ENCODE measurements at regions not wholly inside any gene's neighbourhood (a gene's known extent, or its start where the extent isn't known, plus 50 kb on each side); places are given as distances from the start of the nearest gene placed in this dataset.

GRCh38 chr20:58162986-58163385 lies 65.5 kb downstream of the ANKRD60 start:
- Histone ChIP-seq H3K36me3 (ENCODE audit: insufficient read depth, low read length, poor library complexity, severe bottlenecking) (no peaks in the 10 kb centered on the region), H3K9me3 (ENCODE audit: low read depth, low read length, poor library complexity, severe bottlenecking) (no peaks in the 10 kb centered on the region), H3K4me3 (ENCODE audit: low read depth, low read length, poor library complexity, severe bottlenecking) (no peak overlapping the region), H3K4me1 (ENCODE audit: insufficient read depth, low read length, poor library complexity, severe bottlenecking) (no peaks in the 10 kb centered on the region), H3K27me3 (replicated peaks; ENCODE audit: insufficient read depth, low read depth, low read length, poor library complexity) (no peaks in the 10 kb centered on the region), H3K27ac (ENCODE audit: low read depth, low read length, poor library complexity, severe bottlenecking) (no peak overlapping the region)
- no peak for DNase-seq (ENCODE audit: low spot score)
- ChIA-PET CTCF (no interaction called here), POLR2A (ENCODE audit: low non-redundant PET) (no interaction called here)
- intact Hi-C loops (cut with micrococcal nuclease; ENCODE audit: unreplicated experiment): no loop called here
- TF ChIP-seq EZH2 (IDR thresholded peaks at IDR 0.05; ENCODE audit: borderline replicate concordance, low read depth, low read length, poor library complexity, severe bottlenecking) (no peak), CTCF (conservative IDR thresholded peaks at IDR 0.05; ENCODE audit: low read depth, low read length) (no peak)
- BruUV-seq (replicated peaks): no TSS peak

- Histone ChIP-seq H3K36me3 (ENCODE audit: insufficient read depth, low read length, poor library complexity, severe bottlenecking) (no peaks in the 10 kb centered on the region), H3K9me3 (ENCODE audit: low read depth, low read length, poor library complexity, severe bottlenecking) (no peaks in the 10 kb centered on the region), H3K27ac (ENCODE audit: low read depth, low read length, poor library complexity, severe bottlenecking) (no peak overlapping the region), H3K4me3 (ENCODE audit: low read depth, low read length, poor library complexity, severe bottlenecking) (no peak overlapping the region), H3K4me1 (ENCODE audit: insufficient read depth, low read length, poor library complexity, severe bottlenecking) (no peaks in the 10 kb centered on the region), H3K27me3 (replicated peaks; ENCODE audit: insufficient read depth, low read depth, low read length, poor library complexity) (no peaks in the 10 kb centered on the region)
- no peak for DNase-seq (ENCODE audit: low spot score)
- ChIA-PET CTCF (no interaction called here), POLR2A (ENCODE audit: low non-redundant PET) (no interaction called here)
- intact Hi-C loops (cut with micrococcal nuclease; ENCODE audit: unreplicated experiment): no loop called here
- BruUV-seq (replicated peaks): no TSS peak
- TF ChIP-seq EZH2 (IDR thresholded peaks at IDR 0.05; ENCODE audit: borderline replicate concordance, low read depth, low read length, poor library complexity, severe bottlenecking) (no peak), CTCF (conservative IDR thresholded peaks at IDR 0.05; ENCODE audit: low read depth, low read length) (no peak)
Measured at GRCh38 chr20:58161192-58161591, 67.3 kb downstream of the ANKRD60 start.

GRCh38 chr20:58160451-58161061 lies 67.9 kb downstream of the ANKRD60 start:
- no TSS peak for BruUV-seq (replicated peaks)
- Histone ChIP-seq H3K27me3 (replicated peaks; ENCODE audit: insufficient read depth, low read depth, low read length, poor library complexity) (no peaks in the 10 kb centered on the region), H3K9me3 (ENCODE audit: low read depth, low read length, poor library complexity, severe bottlenecking) (no peaks in the 10 kb centered on the region), H3K4me3 (ENCODE audit: low read depth, low read length, poor library complexity, severe bottlenecking) (no peak overlapping the region), H3K4me1 (ENCODE audit: insufficient read depth, low read length, poor library complexity, severe bottlenecking) (no peaks in the 10 kb centered on the region), H3K27ac (ENCODE audit: low read depth, low read length, poor library complexity, severe bottlenecking) (no peak overlapping the region), H3K36me3 (ENCODE audit: insufficient read depth, low read length, poor library complexity, severe bottlenecking) (no peaks in the 10 kb centered on the region)
- TF ChIP-seq CTCF (conservative IDR thresholded peaks at IDR 0.05; ENCODE audit: low read depth, low read length) (no peak), EZH2 (IDR thresholded peaks at IDR 0.05; ENCODE audit: borderline replicate concordance, low read depth, low read length, poor library complexity, severe bottlenecking) (no peak)
- POLR2A ChIA-PET (ENCODE audit: low non-redundant PET): no interaction called here
- intact Hi-C loops (cut with micrococcal nuclease; ENCODE audit: unreplicated experiment): no loop called here
- DNase-seq (ENCODE audit: low spot score): no peak
- CTCF ChIA-PET: no interaction called here
